GM12872 (cell line): ENCODE measurements at regions not wholly inside any gene's neighbourhood (a gene's known extent, or its start where the extent isn't known, plus 50 kb on each side); places are given as distances from the start of the nearest gene placed in this dataset.

Experiments used
- TF ChIP-seq, protein P1 (sequence below): IDR thresholded peaks from 3 replicates; pipeline ENCODE4 v1.5.1; 2011; ENCODE audit warnings: low read depth, mild to moderate bottlenecking, low read length, moderate library complexity; ENCODE audit not compliant: insufficient read depth

DNA sequence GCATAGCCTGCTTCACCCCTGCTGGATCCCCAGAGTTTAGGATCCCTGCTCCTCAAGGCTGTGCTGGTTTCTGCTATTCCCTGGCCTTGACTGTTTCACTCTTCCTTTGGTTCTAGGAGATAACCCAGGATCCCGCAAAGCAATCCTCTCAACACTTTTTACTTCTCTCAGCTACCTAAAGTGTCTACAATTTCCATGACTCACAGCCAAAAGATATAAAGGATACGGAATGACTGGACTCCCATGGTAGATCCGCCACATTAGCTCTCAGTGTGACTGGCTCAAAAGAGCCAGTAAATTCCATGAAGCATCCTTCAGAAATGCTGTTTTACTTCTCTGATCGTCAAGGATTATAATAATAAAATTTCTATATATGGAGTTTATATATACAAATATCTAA, 66.3 kb upstream of the TMEM164 start:
- TF ChIP-seq, protein P1, sequence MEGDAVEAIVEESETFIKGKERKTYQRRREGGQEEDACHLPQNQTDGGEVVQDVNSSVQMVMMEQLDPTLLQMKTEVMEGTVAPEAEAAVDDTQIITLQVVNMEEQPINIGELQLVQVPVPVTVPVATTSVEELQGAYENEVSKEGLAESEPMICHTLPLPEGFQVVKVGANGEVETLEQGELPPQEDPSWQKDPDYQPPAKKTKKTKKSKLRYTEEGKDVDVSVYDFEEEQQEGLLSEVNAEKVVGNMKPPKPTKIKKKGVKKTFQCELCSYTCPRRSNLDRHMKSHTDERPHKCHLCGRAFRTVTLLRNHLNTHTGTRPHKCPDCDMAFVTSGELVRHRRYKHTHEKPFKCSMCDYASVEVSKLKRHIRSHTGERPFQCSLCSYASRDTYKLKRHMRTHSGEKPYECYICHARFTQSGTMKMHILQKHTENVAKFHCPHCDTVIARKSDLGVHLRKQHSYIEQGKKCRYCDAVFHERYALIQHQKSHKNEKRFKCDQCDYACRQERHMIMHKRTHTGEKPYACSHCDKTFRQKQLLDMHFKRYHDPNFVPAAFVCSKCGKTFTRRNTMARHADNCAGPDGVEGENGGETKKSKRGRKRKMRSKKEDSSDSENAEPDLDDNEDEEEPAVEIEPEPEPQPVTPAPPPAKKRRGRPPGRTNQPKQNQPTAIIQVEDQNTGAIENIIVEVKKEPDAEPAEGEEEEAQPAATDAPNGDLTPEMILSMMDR, result no peak

DNA sequence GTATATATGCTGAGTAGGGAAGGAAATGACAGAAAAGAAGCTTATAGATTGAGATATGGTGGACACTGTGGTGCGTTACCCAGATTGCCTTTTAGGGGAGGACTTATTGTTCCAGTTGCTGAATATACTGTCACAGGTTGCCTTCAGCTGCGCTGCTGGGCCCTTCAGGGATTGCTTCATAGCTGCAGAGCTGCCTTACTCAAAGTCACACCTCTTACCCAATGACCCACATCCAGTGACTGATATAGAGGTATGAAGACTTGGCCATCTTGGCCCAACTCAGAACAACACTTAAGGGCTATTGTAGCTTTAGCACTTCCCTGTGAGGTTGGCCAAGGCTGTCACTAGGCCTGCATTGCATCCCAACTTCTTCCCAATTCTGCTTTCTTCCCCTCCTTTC, 63.4 kb upstream of the TMEM164 start:
- TF ChIP-seq, protein P1, result no peak

DNA sequence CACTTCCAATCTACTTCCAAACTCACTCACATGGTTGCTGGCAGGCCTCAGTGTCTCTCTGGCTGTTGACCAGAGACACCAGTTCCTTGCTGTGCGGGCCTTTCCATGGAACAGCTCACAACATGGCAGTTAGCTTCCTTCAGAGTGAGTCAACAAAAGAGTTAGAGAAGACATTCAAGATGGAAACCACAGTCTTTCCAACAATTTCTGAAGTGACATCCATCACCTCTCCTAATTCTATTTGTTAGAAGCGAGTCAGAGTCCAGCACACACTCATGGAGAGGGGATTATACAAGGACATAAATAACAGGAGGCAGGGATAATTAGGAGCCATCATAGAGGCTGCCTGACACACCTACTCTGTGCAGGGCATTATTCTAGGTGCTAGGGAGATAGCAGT, 62.5 kb upstream of the TMEM164 start:
- TF ChIP-seq, protein P1, result no peak

DNA sequence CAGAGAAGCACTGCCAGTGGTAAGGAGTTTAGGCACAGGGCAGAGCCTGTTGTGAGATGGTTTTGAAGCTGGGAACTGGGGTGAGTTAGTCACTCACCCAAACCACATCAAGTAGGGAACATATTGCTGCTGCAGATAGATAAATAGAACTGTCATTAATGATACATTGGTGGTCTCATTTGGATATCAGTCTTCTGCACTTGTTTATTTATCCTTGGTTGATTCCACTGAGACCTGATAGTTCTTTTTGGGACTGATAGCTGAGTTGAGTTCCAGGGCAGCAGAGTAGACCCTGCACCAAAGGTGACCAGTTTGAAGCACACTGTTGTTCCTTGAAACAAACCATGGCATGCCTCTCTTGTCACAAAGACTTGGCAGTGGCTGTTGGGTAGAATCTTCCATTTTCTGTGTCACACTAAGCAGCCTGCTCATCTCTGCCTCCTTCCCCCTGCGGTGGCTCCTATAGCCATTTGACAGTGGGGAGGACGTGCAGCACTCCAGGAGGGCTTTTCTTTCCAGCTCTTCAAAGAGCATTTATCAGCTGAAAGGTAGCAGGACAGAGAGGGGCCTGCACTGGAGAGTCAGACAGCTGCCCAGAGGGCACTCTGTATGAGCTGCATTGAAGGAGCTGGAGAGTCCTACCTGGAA, 59.7 kb upstream of the TMEM164 start:
- TF ChIP-seq, protein P1, result no peak

DNA sequence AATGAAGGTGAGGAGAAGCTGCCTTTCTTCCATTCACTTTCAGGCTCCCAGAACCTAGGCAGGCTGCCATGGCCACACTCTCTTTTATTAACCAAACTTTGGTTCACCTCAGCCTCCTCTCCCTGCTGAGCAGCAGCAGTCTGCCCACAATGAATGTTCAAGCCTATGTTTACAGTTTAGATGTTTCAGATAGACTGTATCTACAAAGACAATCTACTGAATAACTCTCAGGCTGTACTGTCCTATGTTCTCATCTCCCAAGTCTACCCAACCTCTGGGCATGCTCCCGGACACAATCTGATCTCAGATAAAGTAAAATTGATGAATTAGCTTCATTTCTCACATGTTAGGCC, 59.2 kb upstream of the TMEM164 start:
- TF ChIP-seq, protein P1, result no peak

DNA sequence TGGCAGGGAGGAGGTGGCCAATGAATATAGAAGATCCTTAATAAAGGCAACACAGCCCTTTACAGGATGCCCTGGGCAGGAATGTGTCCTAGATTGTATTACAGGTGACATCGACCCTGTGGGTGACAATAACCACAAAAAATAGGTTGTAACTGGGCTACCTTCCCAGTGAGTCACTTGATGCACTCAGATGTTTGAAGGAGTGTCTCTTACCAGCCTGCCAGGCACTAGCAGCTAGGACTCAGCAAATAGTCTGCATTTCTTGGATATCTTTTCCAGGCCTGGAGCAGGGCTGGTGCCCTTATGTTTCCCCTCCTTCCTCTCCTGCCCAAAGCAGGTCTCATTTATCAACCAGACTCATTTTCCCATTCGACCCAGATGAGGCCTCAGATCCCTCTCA, 50.9 kb upstream of the TMEM164 start:
- TF ChIP-seq, protein P1, result no peak

DNA sequence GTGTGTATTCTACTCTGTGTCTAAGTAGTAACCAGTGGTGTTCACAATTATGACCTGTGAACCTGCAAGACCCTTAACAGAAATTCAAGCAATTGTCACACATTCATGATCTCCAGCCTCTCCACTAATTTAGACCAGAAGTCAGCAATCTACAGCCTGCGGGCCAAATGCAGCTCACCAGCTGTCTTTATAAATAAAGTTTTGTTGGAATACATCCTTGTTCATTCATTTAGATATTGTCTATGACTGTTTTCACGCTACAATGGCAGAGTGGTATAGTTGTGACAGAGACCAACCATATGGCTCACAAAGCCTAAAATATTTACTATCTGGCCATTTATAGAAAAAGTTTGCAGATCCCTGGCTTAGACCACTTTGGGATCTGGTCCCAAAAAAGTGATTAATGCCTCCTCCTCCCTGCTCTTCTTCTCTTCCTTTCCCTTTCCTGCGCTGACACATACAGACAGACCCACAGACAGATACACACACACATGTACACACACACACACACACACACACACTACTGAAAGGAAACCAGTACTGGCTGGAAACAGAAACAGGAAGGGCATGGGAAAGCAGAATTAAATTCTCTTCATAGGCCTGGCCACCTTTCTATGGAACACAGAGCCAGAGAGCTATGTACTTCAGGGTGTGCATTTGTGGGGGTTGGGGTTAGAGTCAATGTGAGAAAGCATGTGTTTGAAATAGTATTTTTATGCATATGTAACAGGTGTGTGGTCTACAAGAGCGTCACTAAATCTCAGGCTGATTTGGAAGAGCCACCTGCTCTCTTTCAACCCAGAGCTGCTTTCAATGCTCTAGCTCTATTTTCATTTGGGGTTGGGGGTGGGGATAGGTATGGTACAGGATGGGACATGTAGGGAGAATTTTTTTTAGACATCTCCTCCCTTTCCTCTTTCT, 49.7 kb upstream of the TMEM164 start:
- TF ChIP-seq, protein P1, result no peak
